ENCODE measurements at regions not wholly inside any gene's neighbourhood (a gene's known extent, or its start where the extent isn't known, plus 50 kb on each side); places are given as distances from the start of the nearest gene placed in this dataset.
"Not testable (repeated sequence)": the region's sequence is repeated elsewhere in the genome, so short reads cannot be mapped to it uniquely, and the experiment has no call there.

GRCh38 chr15:62902821-62903220 is 139.7 kb upstream of the TPM1 start:
- no peak for TF ChIP-seq CTCF (IDR thresholded peaks at IDR 0.05)
- Mint-ChIP-seq H3K9me3 (ENCODE audit: low read depth) (no peaks in the 10 kb centered on the region), H3K27ac (ENCODE audit: unreplicated experiment) (no peak overlapping the region), H3K4me3 (ENCODE audit: unreplicated experiment) (no peak overlapping the region), H3K4me1 (ENCODE audit: low read depth) (peaks cover 36% of the 10 kb centered on the region), H3K27me3 (ENCODE audit: low read depth) (no peaks in the 10 kb centered on the region), H3K36me3 (ENCODE audit: low read depth) (no peaks in the 10 kb centered on the region)
- no peak for DNase-seq (ENCODE audit: low spot score)

GRCh38 chr15:62903437-62903836 is 139.1 kb upstream of the TPM1 start:
- Mint-ChIP-seq H3K27me3 (ENCODE audit: low read depth) (no peaks in the 10 kb centered on the region), H3K27ac (ENCODE audit: unreplicated experiment) (peak overlapping the region; percentile 38), H3K36me3 (ENCODE audit: low read depth) (no peaks in the 10 kb centered on the region), H3K4me3 (ENCODE audit: unreplicated experiment) (no peak overlapping the region), H3K4me1 (ENCODE audit: low read depth) (peaks cover 30% of the 10 kb centered on the region), H3K9me3 (ENCODE audit: low read depth) (no peaks in the 10 kb centered on the region)
- no peak for DNase-seq (ENCODE audit: low spot score)
- TF ChIP-seq CTCF (IDR thresholded peaks at IDR 0.05) = no peak

GRCh38 chr15:62904041-62904910 is 138.3 kb upstream of the TPM1 start:
- Mint-ChIP-seq H3K27me3 (ENCODE audit: low read depth) (no peaks in the 10 kb centered on the region), H3K4me1 (ENCODE audit: low read depth) (peaks cover 24% of the 10 kb centered on the region), H3K27ac (ENCODE audit: unreplicated experiment) (no peak overlapping the region), H3K9me3 (ENCODE audit: low read depth) (no peaks in the 10 kb centered on the region), H3K36me3 (ENCODE audit: low read depth) (no peaks in the 10 kb centered on the region), H3K4me3 (ENCODE audit: unreplicated experiment) (no peak overlapping the region)
- TF ChIP-seq CTCF (IDR thresholded peaks at IDR 0.05) = no peak
- DNase-seq (ENCODE audit: low spot score) = no peak

- no peak for DNase-seq (ENCODE audit: low spot score)
- Mint-ChIP-seq H3K27ac (ENCODE audit: unreplicated experiment) (no peak overlapping the region), H3K27me3 (ENCODE audit: low read depth) (no peaks in the 10 kb centered on the region), H3K4me1 (ENCODE audit: low read depth) (peaks cover 8% of the 10 kb centered on the region), H3K36me3 (ENCODE audit: low read depth) (no peaks in the 10 kb centered on the region), H3K4me3 (ENCODE audit: unreplicated experiment) (no peak overlapping the region), H3K9me3 (ENCODE audit: low read depth) (no peaks in the 10 kb centered on the region)
- TF ChIP-seq CTCF (IDR thresholded peaks at IDR 0.05) = no peak
These were observed 135.9 kb upstream of the TPM1 start for GRCh38 chr15:62906627-62907026.

- Mint-ChIP-seq H3K36me3 (ENCODE audit: low read depth) (no peaks in the 10 kb centered on the region), H3K9me3 (ENCODE audit: low read depth) (no peaks in the 10 kb centered on the region), H3K27ac (ENCODE audit: unreplicated experiment) (no peak overlapping the region), H3K27me3 (ENCODE audit: low read depth) (no peaks in the 10 kb centered on the region), H3K4me3 (ENCODE audit: unreplicated experiment) (no peak overlapping the region), H3K4me1 (ENCODE audit: low read depth) (peaks cover 8% of the 10 kb centered on the region)
- DNase-seq (ENCODE audit: low spot score) = no peak
- TF ChIP-seq CTCF (IDR thresholded peaks at IDR 0.05) = no peak
These were observed 135.3 kb upstream of the TPM1 start for GRCh38 chr15:62907275-62907674.

- not testable (repeated sequence) for H3K27me3 Mint-ChIP-seq (ENCODE audit: low read depth); H3K27ac Mint-ChIP-seq (ENCODE audit: unreplicated experiment); DNase-seq (ENCODE audit: low spot score); H3K4me3 Mint-ChIP-seq (ENCODE audit: unreplicated experiment); H3K36me3 Mint-ChIP-seq (ENCODE audit: low read depth); H3K9me3 Mint-ChIP-seq (ENCODE audit: low read depth)
- peaks cover 19% of the 10 kb centered on the region for H3K4me1 Mint-ChIP-seq (ENCODE audit: low read depth)
These were observed 134.2 kb upstream of the TPM1 start for GRCh38 chr15:62908341-62908740.

Measured in chondrocyte (in vitro differentiated cells).